GM12891 (cell line): ENCODE measurements at regions not wholly inside any gene's neighbourhood (a gene's known extent, or its start where the extent isn't known, plus 50 kb on each side); places are given as distances from the start of the nearest gene placed in this dataset.

Experiments
- POLR2A ChIP-seq: IDR thresholded peaks from 2 replicates; pipeline ENCODE4 v1.6.1; 2011; ENCODE audit warnings: low read depth, low read length, control low read depth
- POLR2AphosphoS5 ChIP-seq: IDR thresholded peaks from 2 replicates; pipeline ENCODE4 v1.6.1; 2011; ENCODE audit warnings: low read depth, low read length, control low read depth
- POU2F2 ChIP-seq: IDR thresholded peaks from 2 replicates; pipeline ENCODE4 v1.6.1; 2011; ENCODE audit warnings: low read depth, mild to moderate bottlenecking, control low read depth, low read length, moderate library complexity
- SPI1 ChIP-seq: IDR thresholded peaks from 2 replicates; pipeline ENCODE4 v1.6.1; 2011; ENCODE audit warnings: low read depth, low read length, control low read depth

DNA sequence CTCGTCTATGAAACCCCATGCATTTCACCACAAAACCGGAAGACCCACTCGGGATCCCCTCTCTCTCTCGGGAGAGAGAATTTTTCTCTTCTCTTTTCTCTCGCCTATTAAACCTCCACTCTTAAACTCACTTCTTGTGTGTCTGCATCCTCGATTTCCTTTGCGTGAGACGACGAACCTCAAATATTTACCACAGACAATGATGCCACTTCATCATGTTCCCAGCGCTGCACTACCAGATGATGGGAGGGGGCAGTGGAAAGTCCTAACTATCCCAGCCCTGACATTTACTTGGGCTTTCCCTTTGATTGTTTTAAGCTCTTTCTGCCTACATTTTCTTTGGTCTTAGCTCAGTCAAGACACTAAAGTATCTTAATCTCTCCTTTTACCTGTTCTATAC is 906.7 kb downstream of the GRID1 start:
- TF ChIP-seq POU2F2 (no peak), SPI1 (no peak), POLR2AphosphoS5 (no peak), POLR2A (no peak)
